Nucleus accumbens (tissue), 56 donors: ENCODE measurements at regions not wholly inside any gene's neighbourhood (a gene's known extent, or its start where the extent isn't known, plus 50 kb on each side); places are given as distances from the start of the nearest gene placed in this dataset.
"Not testable (repeated sequence)": the region's sequence is repeated elsewhere in the genome, so short reads cannot be mapped to it uniquely, and the experiment has no call there.

Experiments used
- DNase-seq, 56 donors: peaks; one replicate each; lab custom pipeline; 2025; lab: John Stamatoyannopoulos, UW

- DNase-seq = no peak
Observed at GRCh38 chr7:91750091-91750490, 130.4 kb downstream of the MTERF1 start.

- DNase-seq = no peak
Observed at GRCh38 chr7:91752102-91752501, 128.4 kb downstream of the MTERF1 start.

GRCh38 chr7:91754280-91754679, 126.2 kb downstream of the MTERF1 start:
- DNase-seq = not testable (repeated sequence)

GRCh38 chr7:91755121-91755520, 125.4 kb downstream of the MTERF1 start:
- DNase-seq = not testable (repeated sequence)

- no peak for DNase-seq
Observed at GRCh38 chr7:91759205-91759863, 121.2 kb downstream of the MTERF1 start.

- no peak for DNase-seq
Observed at GRCh38 chr7:91767820-91768219, 112.7 kb downstream of the MTERF1 start.

GRCh38 chr7:91771394-91771793, 109.1 kb downstream of the MTERF1 start:
- no peak for DNase-seq

GRCh38 chr7:91771921-91772815, 108.3 kb downstream of the MTERF1 start:
- no peak for DNase-seq

GRCh38 chr7:91776171-91776570, 104.3 kb downstream of the MTERF1 start:
- DNase-seq = no peak

GRCh38 chr7:91777522-91777921, 103.0 kb downstream of the MTERF1 start:
- no peak for DNase-seq

GRCh38 chr7:91778416-91778815, 102.1 kb downstream of the MTERF1 start:
- no peak for DNase-seq

- no peak for DNase-seq
Observed at GRCh38 chr7:91780521-91780920, 100.0 kb downstream of the MTERF1 start.

GRCh38 chr7:91784469-91784868, 96.0 kb downstream of the MTERF1 start:
- DNase-seq = no peak

GRCh38 chr7:91787931-91788330, 92.6 kb downstream of the MTERF1 start:
- no peak for DNase-seq

- DNase-seq = no peak
Observed at GRCh38 chr7:91789086-91789485, 91.4 kb downstream of the MTERF1 start.

- DNase-seq = no peak
Observed at GRCh38 chr7:91789558-91789957, 90.9 kb downstream of the MTERF1 start.

- DNase-seq = not testable (repeated sequence)
Observed at GRCh38 chr7:91790646-91791045, 89.9 kb downstream of the MTERF1 start.

GRCh38 chr7:91796122-91796521, 84.4 kb downstream of the MTERF1 start:
- no peak for DNase-seq

- DNase-seq = no peak
Observed at GRCh38 chr7:91798425-91798824, 82.1 kb downstream of the MTERF1 start.

- DNase-seq = no peak
Observed at GRCh38 chr7:91800389-91800788, 80.1 kb downstream of the MTERF1 start.

GRCh38 chr7:91801331-91801983, 79.0 kb downstream of the MTERF1 start:
- no peak for DNase-seq
